T-helper 2 cell treated with Interferon-gamma antibody and Interleukin-4, amounts not matched to agents 100 ng/mL and 5 ng/mL, for 36 hours (primary cell): ENCODE measurements at regions not wholly inside any gene's neighbourhood (a gene's known extent, or its start where the extent isn't known, plus 50 kb on each side); places are given as distances from the start of the nearest gene placed in this dataset.

Experiments
- intact Hi-C: fragments of 100-400 bp; cut with micrococcal nuclease; formaldehyde crosslinking; loops from one replicate; pipeline ENCODE4 v1.15.1; 2023

GRCh38 chrX:79300856-79301255, 66.3 kb downstream of the ITM2A start:
- intact Hi-C loops, result no loop called here

GRCh38 chrX:79290596-79290995, 76.5 kb downstream of the ITM2A start:
- intact Hi-C loops, result no loop called here

GRCh38 chrX:79288733-79289132, 78.4 kb downstream of the ITM2A start:
- intact Hi-C loops, result no loop called here

GRCh38 chrX:79287724-79288123, 79.4 kb downstream of the ITM2A start:
- intact Hi-C loops, result no loop called here

- intact Hi-C loops, result no loop called here
Observed at GRCh38 chrX:79281775-79282174, 85.4 kb downstream of the ITM2A start.

- intact Hi-C loops, result loop anchor here (1.0 to 5.0 kb wide), 5 partner anchors 142 to 716 kb away; partner anchors contain the start of gene P2RY10
Observed at GRCh38 chrX:79270401-79270800, 96.7 kb downstream of the ITM2A start.

- intact Hi-C loops, result loop anchor here (5.0 kb wide), 1 partner anchor 946 kb away; no protein-coding TSS in a partner anchor
Observed at GRCh38 chrX:79268788-79269187, 98.3 kb downstream of the ITM2A start.

- intact Hi-C loops, result loop anchor here (5.0 kb wide), 1 partner anchor 944 kb away; no protein-coding TSS in a partner anchor
Observed at GRCh38 chrX:79266702-79267101, 100.4 kb downstream of the ITM2A start.

GRCh38 chrX:79263550-79263949, 103.6 kb downstream of the ITM2A start:
- intact Hi-C loops, result no loop called here

- intact Hi-C loops, result loop anchor here (1.0 to 10.0 kb wide), 7 partner anchors 98 to 1154 kb away; partner anchors contain the start of genes ITM2A, P2RY10 and PGK1
Observed at GRCh38 chrX:79259073-79259689, 108.0 kb downstream of the ITM2A start.

GRCh38 chrX:79243691-79244090, 99.2 kb downstream of the GPR174 start:
- intact Hi-C loops, result no loop called here

- intact Hi-C loops, result no loop called here
Observed at GRCh38 chrX:79235899-79236298, 91.4 kb downstream of the GPR174 start.

GRCh38 chrX:79231662-79232061, 87.2 kb downstream of the GPR174 start:
- intact Hi-C loops, result no loop called here
